Liver (tissue), 8 donors: ENCODE measurements at regions not wholly inside any gene's neighbourhood (a gene's known extent, or its start where the extent isn't known, plus 50 kb on each side); places are given as distances from the start of the nearest gene placed in this dataset.
A peak's percentile ranks its signal among the peaks of the same experiment; 100 is the strongest.

ENCODE experiments used
- DNase-seq: peaks from one replicate; pipeline ENCODE4 v3.0.0-alpha.2; 2017; ENCODE audit warnings: low spot score
- H3K27ac ChIP-seq, 2 donors: one replicate each; pipeline ENCODE4 v1.7.0; 2013; ENCODE audit warnings: inconsistent platforms in 2 of 2, low read length in 2 of 2, control low read depth in 1 of 2, low read depth in 1 of 2, mild to moderate bottlenecking in 1 of 2
- H3K27me3 ChIP-seq, 4 donors: one replicate each; pipeline versions ENCODE4 v1.6.1 to v1.7.0; 2013; ENCODE audit warnings: low read length in 3 of 4, inconsistent platforms in 1 of 4, mild to moderate bottlenecking in 1 of 4, moderate library complexity in 1 of 4; ENCODE audit not compliant: control insufficient read depth in 4 of 4, insufficient read depth in 4 of 4
- H3K36me3 ChIP-seq, 4 donors: one replicate each; pipeline versions ENCODE4 v1.6.1 to v1.7.0; 2013; ENCODE audit warnings: low read length in 3 of 4, mild to moderate bottlenecking in 3 of 4, low read depth in 1 of 4, moderate library complexity in 1 of 4; ENCODE audit not compliant: control insufficient read depth in 4 of 4, insufficient read depth in 3 of 4
- H3K4me1 ChIP-seq, 4 donors: one replicate each; pipeline versions ENCODE4 v1.6.1 to v1.7.0; 2013; ENCODE audit warnings: low read length in 3 of 4, mild to moderate bottlenecking in 3 of 4, moderate library complexity in 1 of 4; ENCODE audit not compliant: control insufficient read depth in 4 of 4, insufficient read depth in 4 of 4
- H3K4me3 ChIP-seq, 3 donors: one replicate each; pipeline versions ENCODE4 v1.6.1 to v1.7.0; 2013; ENCODE audit warnings: low read length in 3 of 3, control low read depth in 1 of 3, low read depth in 1 of 3, mild to moderate bottlenecking in 1 of 3
- H3K9ac ChIP-seq, 2 donors: one replicate each; pipeline ENCODE4 v1.7.0; 2013; ENCODE audit warnings: low read length in 2 of 2, mild to moderate bottlenecking in 2 of 2, moderate library complexity in 2 of 2, control low read depth in 1 of 2, low read depth in 1 of 2
- H3K9me3 ChIP-seq, 4 donors: one replicate each; pipeline versions ENCODE4 v1.6.1 to v1.7.0; 2013; ENCODE audit warnings: low read length in 3 of 4; ENCODE audit not compliant: control insufficient read depth in 4 of 4
- EGR1 ChIP-seq, 2 donors: IDR thresholded peaks; 2 replicates each; pipeline ENCODE4 v1.6.1; 2016 to 2018; ENCODE audit warnings: antibody characterized with exemption in 2 of 2, low read depth in 2 of 2
- FOXA1 ChIP-seq: IDR thresholded peaks from 2 replicates; pipeline ENCODE4 v1.6.1; 2016; ENCODE audit warnings: antibody characterized with exemption
- GABPA ChIP-seq, 2 donors: IDR thresholded peaks in 1 of 2; conservative IDR thresholded peaks in 1 of 2; 2 replicates each; pipeline ENCODE4 v1.6.1; 2016; ENCODE audit warnings: antibody characterized with exemption in 2 of 2, mild to moderate bottlenecking in 1 of 2, moderate library complexity in 1 of 2
- HNF4G ChIP-seq: IDR thresholded peaks from 2 replicates; pipeline ENCODE4 v1.6.1; 2016; ENCODE audit warnings: antibody characterized with exemption
- NR2F2 ChIP-seq: IDR thresholded peaks from 2 replicates; pipeline ENCODE4 v1.6.1; 2016; ENCODE audit warnings: antibody characterized with exemption
- RAD21 ChIP-seq, 2 donors: IDR thresholded peaks; 2 replicates each; pipeline ENCODE4 v1.6.1; 2016; ENCODE audit warnings: antibody characterized with exemption in 2 of 2, mild to moderate bottlenecking in 2 of 2
- RXRA ChIP-seq, 2 donors: IDR thresholded peaks; 2 replicates each; pipeline ENCODE4 v1.6.1; 2017 to 2018; ENCODE audit warnings: antibody characterized with exemption in 2 of 2, mild to moderate bottlenecking in 1 of 2
- SP1 ChIP-seq: IDR thresholded peaks from 2 replicates; pipeline ENCODE4 v1.6.1; 2018; ENCODE audit warnings: antibody characterized with exemption, mild to moderate bottlenecking
- TAF1 ChIP-seq: conservative IDR thresholded peaks from 2 replicates; pipeline ENCODE4 v1.6.1; 2016; ENCODE audit warnings: antibody characterized with exemption, mild to moderate bottlenecking
- YY1 ChIP-seq: IDR thresholded peaks from 2 replicates; pipeline ENCODE4 v1.6.1; 2016; ENCODE audit warnings: antibody characterized with exemption, mild to moderate bottlenecking
- WGBS: extraction: QIAGEN DNeasy Blood & Tissue Kit; methylation state at CpG from one replicate; pipeline ENCODE4 v1.1.7; 2013; 5-methylcytosine and 5-hydroxymethylcytosine counted together
- TF ChIP-seq, protein P1 (sequence below): fragments of 150-350 bp; IDR thresholded peaks from 2 replicates; pipeline ENCODE4 v1.5.1; 2017; ENCODE audit warnings: improper control_type of control experiment, low read depth, low read length; ENCODE audit not compliant: missing input control
- TF ChIP-seq, protein P2 (sequence below): IDR thresholded peaks from 2 replicates; pipeline ENCODE4 v1.6.1; 2016; ENCODE audit warnings: antibody characterized with exemption
- TF ChIP-seq, protein P3 (sequence below): IDR thresholded peaks from 2 replicates; pipeline ENCODE4 v1.6.1; 2016; ENCODE audit warnings: antibody characterized with exemption, mild to moderate bottlenecking
- TF ChIP-seq, protein P4 (sequence below): IDR thresholded peaks from 2 replicates; pipeline ENCODE4 v1.6.1; 2016; ENCODE audit warnings: antibody characterized with exemption
- TF ChIP-seq, protein P5 (sequence below): IDR thresholded peaks from 2 replicates; pipeline ENCODE4 v1.6.1; 2016; ENCODE audit warnings: antibody characterized with exemption
- donor health status: healthy.
- donor health status: healthy.
- donor health status: healthy.
- donor health status: healthy.
- donor health status: healthy.

DNA sequence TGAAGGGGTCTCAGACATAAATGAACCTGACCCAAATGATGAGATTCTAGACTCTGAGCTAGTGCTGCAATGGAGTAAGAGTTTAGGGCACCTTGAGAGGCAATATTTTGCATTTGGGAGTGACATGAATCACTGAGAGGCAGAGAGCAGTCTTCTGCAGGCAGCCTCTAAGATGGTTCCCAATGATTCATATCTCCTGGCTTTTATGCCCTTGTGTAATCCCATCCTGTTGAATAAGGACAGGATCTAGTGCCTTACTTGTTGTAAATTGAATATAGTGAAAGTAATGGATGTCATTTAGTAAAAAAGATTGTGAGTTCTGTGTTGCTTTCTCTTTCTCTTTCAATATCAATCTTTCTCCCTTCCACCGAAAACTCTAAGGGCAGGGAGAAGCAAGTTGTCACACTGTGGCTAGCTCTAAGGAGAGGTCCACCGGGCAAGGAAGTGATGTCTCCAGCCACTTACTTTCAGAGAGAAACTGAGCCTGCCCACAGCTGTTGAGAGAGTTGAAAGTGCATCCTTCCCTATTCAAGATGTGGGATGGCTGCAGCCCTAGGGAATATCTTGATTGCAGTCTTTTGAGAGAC, 144.7 kb downstream of the TRIB2 start:
- TF ChIP-seq NR2F2, result no peak
- TF ChIP-seq SP1, result no peak
- TF ChIP-seq FOXA1, result no peak
- TF ChIP-seq, protein P1, sequence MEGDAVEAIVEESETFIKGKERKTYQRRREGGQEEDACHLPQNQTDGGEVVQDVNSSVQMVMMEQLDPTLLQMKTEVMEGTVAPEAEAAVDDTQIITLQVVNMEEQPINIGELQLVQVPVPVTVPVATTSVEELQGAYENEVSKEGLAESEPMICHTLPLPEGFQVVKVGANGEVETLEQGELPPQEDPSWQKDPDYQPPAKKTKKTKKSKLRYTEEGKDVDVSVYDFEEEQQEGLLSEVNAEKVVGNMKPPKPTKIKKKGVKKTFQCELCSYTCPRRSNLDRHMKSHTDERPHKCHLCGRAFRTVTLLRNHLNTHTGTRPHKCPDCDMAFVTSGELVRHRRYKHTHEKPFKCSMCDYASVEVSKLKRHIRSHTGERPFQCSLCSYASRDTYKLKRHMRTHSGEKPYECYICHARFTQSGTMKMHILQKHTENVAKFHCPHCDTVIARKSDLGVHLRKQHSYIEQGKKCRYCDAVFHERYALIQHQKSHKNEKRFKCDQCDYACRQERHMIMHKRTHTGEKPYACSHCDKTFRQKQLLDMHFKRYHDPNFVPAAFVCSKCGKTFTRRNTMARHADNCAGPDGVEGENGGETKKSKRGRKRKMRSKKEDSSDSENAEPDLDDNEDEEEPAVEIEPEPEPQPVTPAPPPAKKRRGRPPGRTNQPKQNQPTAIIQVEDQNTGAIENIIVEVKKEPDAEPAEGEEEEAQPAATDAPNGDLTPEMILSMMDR, result no peak
- H3K9me3 ChIP-seq, result peaks cover 0 to 8% (median 2%) of the 10 kb centered on the region in 4 donors
- no peaks in the 10 kb centered on the region for H3K36me3 ChIP-seq
- no peaks in the 10 kb centered on the region for H3K4me1 ChIP-seq
- no peak overlapping the region for H3K4me3 ChIP-seq
- 50% methylated on average over 2 of the region's 2 CpGs for WGBS
- no peak overlapping the region for H3K9ac ChIP-seq
- peak overlapping the region in 1 of 2 donors; percentile 28 for H3K27ac ChIP-seq
- no peak for DNase-seq
- H3K27me3 ChIP-seq, result no peaks in the 10 kb centered on the region

DNA sequence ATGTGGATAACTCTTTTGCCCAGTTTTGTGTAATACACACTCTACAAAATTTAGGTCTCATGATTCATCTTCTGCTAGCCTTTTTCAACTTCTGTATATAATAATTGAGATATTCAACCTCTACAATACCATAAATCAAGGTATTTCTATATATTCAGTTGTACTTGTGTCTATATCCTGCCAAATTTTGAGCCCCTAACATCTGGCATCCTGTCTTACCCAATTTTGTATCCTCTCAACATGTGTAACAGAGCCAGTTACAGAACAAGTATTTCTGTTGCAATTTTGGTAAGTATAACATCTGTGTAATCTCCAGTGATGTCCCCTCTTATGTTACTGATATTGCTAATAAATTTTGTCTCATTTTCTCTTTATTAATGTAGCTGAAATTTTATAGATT, 145.8 kb downstream of the TRIB2 start:
- no peak for DNase-seq
- peaks cover 0 to 8% (median 2%) of the 10 kb centered on the region in 4 donors for H3K9me3 ChIP-seq
- H3K27me3 ChIP-seq, result no peaks in the 10 kb centered on the region
- H3K4me3 ChIP-seq, result no peak overlapping the region
- H3K27ac ChIP-seq, result no peak overlapping the region
- no peak for TF ChIP-seq YY1
- TF ChIP-seq, protein P2, sequence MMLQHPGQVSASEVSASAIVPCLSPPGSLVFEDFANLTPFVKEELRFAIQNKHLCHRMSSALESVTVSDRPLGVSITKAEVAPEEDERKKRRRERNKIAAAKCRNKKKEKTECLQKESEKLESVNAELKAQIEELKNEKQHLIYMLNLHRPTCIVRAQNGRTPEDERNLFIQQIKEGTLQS, result no peak
- TF ChIP-seq TAF1, result no peak
- TF ChIP-seq, protein P3, sequence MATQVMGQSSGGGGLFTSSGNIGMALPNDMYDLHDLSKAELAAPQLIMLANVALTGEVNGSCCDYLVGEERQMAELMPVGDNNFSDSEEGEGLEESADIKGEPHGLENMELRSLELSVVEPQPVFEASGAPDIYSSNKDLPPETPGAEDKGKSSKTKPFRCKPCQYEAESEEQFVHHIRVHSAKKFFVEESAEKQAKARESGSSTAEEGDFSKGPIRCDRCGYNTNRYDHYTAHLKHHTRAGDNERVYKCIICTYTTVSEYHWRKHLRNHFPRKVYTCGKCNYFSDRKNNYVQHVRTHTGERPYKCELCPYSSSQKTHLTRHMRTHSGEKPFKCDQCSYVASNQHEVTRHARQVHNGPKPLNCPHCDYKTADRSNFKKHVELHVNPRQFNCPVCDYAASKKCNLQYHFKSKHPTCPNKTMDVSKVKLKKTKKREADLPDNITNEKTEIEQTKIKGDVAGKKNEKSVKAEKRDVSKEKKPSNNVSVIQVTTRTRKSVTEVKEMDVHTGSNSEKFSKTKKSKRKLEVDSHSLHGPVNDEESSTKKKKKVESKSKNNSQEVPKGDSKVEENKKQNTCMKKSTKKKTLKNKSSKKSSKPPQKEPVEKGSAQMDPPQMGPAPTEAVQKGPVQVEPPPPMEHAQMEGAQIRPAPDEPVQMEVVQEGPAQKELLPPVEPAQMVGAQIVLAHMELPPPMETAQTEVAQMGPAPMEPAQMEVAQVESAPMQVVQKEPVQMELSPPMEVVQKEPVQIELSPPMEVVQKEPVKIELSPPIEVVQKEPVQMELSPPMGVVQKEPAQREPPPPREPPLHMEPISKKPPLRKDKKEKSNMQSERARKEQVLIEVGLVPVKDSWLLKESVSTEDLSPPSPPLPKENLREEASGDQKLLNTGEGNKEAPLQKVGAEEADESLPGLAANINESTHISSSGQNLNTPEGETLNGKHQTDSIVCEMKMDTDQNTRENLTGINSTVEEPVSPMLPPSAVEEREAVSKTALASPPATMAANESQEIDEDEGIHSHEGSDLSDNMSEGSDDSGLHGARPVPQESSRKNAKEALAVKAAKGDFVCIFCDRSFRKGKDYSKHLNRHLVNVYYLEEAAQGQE, result no peak
- no peak for TF ChIP-seq RAD21 (IDR thresholded peaks at IDR 0.05)
- TF ChIP-seq, protein P1, result no peak
- TF ChIP-seq RXRA (IDR thresholded peaks at IDR 0.05), result no peak
- TF ChIP-seq FOXA1, result no peak
- no peak for TF ChIP-seq SP1
- no peak for TF ChIP-seq EGR1 (IDR thresholded peaks at IDR 0.05; ENCODE audit: low read depth in 2 of 2)
- TF ChIP-seq, protein P4, sequence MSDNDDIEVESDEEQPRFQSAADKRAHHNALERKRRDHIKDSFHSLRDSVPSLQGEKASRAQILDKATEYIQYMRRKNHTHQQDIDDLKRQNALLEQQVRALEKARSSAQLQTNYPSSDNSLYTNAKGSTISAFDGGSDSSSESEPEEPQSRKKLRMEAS, result no peak
- no peak for TF ChIP-seq GABPA (IDR thresholded peaks at IDR 0.05 in 1 of 2, conservative IDR thresholded peaks at IDR 0.05 in 1 of 2)
- TF ChIP-seq HNF4G, result no peak
- TF ChIP-seq, protein P5, sequence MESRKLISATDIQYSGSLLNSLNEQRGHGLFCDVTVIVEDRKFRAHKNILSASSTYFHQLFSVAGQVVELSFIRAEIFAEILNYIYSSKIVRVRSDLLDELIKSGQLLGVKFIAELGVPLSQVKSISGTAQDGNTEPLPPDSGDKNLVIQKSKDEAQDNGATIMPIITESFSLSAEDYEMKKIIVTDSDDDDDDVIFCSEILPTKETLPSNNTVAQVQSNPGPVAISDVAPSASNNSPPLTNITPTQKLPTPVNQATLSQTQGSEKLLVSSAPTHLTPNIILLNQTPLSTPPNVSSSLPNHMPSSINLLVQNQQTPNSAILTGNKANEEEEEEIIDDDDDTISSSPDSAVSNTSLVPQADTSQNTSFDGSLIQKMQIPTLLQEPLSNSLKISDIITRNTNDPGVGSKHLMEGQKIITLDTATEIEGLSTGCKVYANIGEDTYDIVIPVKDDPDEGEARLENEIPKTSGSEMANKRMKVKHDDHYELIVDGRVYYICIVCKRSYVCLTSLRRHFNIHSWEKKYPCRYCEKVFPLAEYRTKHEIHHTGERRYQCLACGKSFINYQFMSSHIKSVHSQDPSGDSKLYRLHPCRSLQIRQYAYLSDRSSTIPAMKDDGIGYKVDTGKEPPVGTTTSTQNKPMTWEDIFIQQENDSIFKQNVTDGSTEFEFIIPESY, result no peak
- H3K36me3 ChIP-seq, result no peaks in the 10 kb centered on the region
- no peaks in the 10 kb centered on the region for H3K4me1 ChIP-seq
- H3K9ac ChIP-seq, result no peak overlapping the region
